ENCODE measurements at regions not wholly inside any gene's neighbourhood (a gene's known extent, or its start where the extent isn't known, plus 50 kb on each side); places are given as distances from the start of the nearest gene placed in this dataset.

GRCh38 chr1:163747261-163747660 lies 425.5 kb downstream of the NUF2 start:
- no peak for TF ChIP-seq CTCF (IDR thresholded peaks at IDR 0.05; ENCODE audit: borderline replicate concordance, extremely low read depth, low read length, poor library complexity, severe bottlenecking)
- TF ChIP-seq EZH2 (IDR thresholded peaks at IDR 0.05; ENCODE audit: borderline replicate concordance, low read depth, low read length, severe bottlenecking) = no peak
